ELF-1 (cell line): ENCODE measurements at regions not wholly inside any gene's neighbourhood (a gene's known extent, or its start where the extent isn't known, plus 50 kb on each side); places are given as distances from the start of the nearest gene placed in this dataset.

Source experiments
- DNase-seq: peaks from one replicate; pipeline ENCODE4 v3.0.0-alpha.2; 2016; ENCODE audit warnings: low read depth, low spot score

DNA sequence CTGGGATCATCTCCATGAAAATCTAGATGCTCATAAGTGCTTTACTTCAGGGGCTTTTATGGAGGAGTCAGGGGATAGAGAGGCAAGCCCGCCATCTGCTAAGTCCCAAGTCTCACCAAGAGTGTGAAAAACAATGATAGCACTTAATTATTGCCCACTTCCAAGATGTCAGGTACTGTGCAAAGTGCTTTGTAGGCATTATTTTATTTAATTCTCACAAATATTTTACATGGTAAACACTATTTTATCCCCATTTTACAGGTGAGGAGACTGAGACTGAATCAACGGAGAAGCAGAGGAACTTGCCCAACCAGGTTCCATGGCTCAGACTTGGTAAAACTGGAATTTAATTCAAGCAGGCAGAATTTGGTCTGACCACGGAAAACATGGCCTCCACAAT is 147.5 kb downstream of the ACKR3 start:
- no peak for DNase-seq

DNA sequence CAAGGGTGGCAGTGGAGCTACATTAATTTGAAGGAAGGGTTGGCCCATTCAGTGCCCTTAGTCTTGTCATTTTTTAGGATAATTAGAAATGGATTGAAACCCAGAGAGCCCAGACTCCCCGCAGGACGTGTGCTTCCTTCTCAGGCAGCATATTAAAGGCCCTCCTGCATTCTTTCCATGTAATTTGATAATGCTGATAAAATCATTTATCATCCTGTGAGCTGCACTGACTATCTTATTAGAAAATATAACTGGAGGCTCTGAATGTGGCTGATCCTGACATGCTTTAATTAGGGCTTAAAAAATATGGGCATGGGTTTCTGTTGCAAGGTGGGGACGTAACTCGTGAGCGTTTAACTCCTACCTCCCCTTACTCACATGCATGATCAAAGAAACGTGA is 148.1 kb downstream of the ACKR3 start:
- no peak for DNase-seq

DNA sequence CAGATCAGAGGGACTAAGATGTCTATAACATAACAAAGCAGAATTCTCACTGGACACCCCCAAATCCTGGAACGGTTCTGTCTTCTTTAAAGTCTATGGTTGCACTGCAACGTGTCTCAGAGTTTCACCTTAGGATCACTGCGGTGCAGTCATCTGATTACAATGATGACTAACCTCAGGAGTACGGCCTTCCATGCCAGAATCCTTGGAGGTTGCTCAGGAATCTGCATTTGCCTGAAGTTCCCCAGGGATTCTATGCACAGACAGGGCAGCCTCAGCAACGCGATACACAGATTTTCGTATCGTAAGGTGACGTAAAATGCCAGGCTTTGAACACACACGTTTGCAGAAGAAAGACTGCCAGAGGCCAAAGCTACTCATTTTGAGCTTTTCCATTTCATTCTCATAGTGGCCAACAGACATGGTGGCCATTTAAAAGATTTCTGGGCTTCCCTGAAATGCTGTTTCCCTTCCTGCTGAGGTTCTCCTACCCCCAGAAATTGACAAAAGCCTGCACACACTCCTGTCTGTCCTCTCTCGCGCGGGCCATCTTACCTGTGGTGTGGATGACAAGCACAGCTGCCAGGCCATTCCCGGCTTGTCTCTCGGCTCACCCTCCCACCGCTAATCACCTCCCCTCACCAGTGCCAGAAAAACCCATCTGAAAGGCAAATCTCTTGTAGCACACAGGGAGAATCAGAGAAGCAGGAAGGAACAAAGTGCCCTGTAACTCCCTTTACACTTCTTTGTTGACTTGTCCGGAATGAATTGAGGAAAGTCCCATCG is 148.8 kb downstream of the ACKR3 start:
- DNase-seq = no peak

DNA sequence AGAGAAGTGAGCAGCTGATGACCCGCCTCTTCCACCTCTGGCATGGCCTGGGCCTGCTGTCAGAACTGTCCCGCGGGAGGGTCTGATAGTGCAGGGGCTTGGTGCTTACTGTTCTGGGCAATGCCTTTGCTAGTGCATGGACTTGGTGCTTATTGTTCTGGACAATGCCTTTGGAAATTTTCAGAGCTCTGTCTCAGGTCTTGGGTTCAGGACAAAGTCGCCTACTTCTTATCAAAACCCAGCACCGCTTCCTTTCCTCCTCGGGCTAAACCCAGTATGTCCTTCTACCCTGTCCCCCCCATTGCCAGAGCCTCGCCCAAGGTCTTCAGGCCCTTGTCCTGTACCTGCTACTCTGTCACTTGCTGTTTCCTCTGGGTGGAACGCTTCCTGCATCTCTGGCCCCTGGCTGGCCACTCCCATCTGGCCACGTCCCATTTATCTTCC is 149.6 kb downstream of the ACKR3 start:
- DNase-seq = no peak

DNA sequence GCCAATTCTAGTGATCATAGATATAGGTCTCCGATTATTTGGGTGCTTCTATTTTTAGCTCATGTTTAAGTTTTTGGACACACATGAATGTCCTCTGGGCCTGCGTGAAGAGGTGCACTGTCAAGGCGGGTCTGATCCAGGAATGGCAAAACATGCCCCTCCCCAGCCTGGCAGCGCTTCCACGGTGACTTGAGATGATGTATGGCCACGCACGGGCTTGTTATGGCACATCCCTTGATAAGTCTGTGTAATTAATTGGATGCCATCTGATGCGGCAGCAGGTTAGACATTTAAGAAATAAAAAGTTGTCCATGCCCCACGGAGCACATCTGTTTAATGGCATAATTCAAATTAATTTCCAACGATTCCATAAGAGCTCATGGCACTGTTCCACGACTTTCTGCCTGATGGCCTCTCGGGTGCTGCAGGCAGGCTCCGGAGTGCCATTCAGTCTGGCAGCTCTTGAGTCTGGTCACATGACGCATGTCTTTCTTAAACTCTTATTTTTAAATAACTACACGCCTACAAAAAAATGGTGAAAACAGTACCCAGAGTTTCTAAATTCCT is 151.4 kb downstream of the ACKR3 start:
- DNase-seq = no peak

DNA sequence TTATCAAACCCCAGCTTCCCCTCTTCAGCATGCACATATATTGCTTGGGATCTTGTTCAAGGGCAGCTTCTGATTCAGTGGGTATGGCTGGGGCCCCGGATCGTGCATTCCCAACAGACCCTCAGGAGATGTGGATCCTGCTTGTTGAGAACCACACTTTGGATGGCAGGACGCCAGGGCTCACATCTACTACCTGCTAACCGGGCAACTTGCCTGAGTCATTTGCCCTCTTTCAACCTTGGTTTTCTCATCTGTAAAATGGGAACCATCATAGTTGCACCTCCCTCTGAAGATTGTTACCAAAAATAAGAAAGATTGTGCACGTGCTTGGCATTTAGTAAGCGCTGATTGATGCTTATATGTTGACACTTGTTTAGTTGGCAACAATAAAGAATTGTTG is 154.6 kb downstream of the ACKR3 start:
- DNase-seq = no peak

DNA sequence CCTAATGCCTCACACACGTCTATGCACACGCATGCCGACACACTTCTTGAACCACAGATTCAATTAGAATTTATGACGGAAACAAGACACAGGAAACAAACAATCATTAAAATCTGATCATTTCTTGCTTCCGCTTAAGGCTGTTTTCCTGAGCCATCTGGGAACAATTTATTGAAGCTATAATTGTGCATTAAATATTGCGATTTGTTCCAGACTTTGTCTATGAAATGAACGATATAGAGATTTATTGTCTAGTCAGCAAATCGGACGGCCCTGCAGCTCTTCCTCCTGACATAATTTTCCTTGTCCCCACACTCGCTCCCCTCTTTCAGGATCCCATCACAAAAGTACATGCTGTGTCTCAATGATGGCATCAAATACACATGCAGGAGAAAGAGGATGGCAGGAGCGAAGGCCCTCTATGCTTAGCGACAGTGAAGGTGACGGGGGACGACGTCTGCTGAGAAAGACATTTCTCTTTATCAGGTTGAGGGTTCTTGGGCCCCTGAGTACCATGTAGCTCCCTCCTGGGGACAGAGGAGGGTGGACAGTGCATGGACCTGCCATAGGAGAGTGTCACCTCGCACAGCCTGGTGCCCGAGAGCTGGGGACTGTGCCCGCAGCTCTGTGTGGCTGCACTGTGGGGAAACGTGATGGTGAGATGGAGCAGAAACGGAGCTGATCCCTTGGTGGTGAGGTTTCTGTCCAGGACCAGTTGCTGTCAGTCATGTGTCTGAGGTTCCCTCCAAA is 157.3 kb downstream of the ACKR3 start:
- no peak for DNase-seq

DNA sequence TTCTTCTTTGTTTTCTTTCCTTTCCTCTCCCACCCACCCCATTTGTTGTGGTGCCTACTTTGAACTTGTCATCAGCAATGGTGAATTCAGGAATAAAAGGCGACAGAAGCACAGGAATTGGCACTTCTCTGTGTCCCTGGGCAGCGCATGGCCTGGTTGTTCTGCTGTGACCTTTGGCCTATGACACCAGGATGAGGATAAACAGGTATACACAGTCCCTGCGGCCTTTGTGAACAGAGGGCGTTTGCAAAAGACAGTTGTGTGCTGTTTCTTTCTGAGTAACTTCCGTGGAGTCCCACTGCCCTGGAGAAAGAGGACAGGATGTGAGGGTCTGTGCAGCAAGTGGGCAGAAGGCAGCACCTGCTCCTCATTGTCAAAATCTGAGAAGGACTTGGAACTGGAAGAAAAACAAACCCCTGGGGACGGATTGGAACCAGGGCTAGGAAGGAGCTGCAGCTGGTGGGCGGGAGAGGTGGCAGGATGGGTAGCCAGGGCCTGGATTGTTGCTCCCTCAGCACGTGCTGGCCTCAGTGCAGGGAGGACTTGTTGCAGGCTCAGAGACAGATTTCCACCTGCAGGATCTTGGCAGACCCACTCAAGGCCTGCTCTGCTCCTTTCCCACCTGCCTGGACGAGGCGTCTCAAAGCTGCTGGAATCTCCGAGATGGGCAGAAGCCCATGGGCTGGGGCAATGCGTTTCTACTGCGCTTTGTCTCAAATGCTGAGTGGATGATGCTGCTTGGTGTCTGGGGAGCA is 159.5 kb downstream of the ACKR3 start:
- DNase-seq = peak; percentile 31

DNA sequence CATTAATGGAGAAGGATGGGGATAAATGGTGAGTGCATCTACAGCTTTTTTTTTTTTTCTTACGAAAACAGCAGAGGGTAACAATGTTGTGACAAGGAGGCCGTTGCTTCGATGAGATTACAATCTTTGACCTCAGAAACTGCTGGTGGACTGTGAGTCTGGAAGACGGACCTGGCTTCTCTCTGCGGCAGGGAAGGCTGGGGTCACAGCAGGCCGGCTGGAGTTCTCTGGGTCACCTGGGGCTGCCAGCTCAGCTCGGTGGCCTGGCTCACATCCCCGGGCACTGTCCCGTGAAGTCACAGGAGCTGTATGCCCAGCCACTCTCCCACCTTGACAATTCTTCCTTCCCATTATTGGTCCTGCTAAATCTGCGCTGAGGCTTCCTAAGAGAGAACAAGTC is 160.8 kb downstream of the ACKR3 start:
- DNase-seq = peak; percentile 49

DNA sequence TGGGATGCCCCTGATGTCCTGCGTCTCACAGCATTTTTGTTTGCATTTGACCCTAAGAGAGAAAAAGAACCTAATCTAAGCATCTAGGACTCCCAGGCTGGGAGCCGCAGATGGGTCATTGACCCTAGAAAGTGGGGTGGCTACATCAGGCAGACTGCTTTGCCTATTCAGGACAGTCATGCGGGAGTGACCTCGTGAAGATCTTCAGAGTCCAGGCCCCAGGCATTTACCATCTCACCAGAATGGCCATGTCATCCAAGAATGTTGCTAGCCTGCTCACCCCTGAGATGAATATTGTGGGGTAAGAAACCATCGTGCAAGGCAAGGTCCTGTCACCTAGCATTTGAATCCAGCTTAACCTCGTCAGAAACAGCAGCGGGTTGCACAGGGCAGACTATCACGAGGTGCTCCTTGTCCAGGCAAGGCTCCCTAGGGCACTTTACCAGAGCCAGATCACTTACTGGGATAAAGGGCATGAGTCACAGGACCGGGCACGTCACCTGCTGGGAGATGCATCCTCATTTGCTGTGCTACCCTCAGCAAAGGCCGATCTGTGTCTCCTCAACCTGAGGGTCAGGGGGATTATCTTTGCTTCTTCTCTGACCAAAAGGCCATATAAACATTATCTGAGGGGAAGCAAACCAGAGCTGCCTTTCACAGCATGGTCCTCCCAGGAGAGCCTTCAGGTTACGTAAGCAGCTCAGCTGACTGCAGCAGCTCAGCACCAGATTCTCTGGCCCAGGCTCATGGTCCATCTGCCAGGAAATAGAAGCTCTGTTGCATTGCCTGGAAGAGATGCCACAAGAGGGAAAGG is 162.3 kb downstream of the ACKR3 start:
- DNase-seq = peak; percentile 75

DNA sequence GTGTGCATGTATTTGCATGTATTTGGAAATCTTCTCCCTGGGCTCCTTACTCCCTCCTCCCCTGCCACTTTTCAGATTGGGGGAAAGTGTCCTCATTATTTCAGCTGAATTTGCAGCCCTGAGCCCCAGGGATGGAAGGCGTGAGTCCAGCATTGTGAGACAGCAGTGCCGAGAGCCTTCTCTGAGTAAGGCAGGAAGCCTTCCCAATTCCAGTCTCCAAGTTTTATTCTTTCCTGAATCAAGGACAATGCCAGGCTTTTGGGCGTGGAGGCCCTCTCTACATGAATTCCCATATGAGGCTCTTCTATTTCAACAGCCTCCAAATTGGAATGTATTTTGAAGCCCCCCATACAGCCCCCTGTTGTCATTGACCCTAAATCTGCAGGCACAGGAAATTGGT is 163.5 kb downstream of the ACKR3 start:
- no peak for DNase-seq

DNA sequence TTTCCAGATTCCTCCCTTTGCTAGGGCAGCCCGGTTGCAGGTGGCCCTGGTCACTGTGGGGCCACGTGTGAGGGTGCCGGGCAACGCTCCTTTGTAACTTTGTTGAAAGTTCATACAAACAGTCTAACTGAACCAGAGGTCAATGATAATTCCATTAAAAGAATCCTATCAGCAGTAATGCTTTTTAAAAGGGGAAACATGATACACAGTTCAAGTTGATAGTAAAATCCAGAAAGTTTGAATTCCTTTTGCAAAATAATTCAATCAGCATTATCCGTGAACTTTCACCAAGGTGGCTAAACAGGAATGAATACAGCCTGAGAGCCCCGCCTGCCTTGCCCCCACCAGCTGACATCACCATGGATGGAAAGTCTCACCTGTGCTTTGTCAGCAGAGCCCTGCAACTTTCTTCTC is 166.2 kb downstream of the ACKR3 start:
- DNase-seq = no peak

DNA sequence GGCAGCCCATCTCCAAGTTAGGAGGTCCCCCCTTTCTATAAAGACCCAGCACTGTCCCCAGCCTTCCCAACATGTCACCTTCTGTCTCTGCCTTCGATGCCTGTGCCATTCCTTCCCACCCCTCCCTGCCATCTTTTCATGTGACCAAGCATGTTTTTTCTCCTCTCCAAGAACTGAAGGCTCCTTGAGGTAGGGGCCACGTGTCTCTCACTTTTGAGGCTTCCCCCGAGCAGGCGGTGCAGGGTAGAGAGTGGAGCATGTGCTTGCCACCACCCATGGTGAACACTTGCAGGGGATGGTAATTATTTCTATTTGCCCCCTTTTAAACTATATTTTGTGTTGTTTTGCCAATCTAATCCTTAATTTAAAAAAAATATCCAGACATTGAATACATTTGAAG is 168.4 kb downstream of the ACKR3 start:
- no peak for DNase-seq

DNA sequence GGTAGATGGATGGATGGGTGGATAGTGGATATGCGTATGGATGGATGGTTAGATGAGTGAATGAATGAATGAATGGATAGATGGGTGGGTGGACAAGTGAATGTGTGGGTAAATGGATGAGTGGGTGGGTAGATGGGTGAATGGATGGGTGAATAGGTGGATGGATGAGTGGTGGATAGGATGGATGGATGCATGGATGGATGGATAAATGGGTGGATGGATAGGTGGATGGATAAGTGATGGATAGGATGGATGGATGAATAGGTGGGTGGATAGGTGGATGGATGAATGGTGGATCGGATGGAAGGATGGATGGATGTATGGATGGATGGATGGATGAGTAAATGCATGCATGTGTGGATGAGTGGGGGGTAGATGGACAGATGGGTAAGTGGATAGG is 169.3 kb downstream of the ACKR3 start:
- no peak for DNase-seq

DNA sequence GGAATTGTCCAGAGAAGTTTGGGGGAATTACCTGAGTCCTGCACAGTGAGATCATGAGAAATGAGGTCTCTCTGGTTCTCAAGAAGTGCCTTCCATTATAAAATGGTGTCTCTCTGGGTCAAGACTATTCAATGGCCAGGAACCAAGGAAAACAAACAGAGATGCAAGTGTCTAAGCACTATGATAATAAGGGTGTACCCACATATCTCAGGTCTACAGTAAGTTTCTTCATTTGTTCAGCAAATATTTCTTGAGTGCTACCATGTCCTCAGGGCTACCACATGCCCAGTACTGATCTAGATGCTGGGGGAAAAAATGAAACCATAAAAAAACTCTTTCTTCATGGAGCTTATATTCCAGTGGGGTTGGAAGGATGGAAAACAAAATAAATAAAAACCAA is 170.0 kb downstream of the ACKR3 start:
- DNase-seq = no peak

DNA sequence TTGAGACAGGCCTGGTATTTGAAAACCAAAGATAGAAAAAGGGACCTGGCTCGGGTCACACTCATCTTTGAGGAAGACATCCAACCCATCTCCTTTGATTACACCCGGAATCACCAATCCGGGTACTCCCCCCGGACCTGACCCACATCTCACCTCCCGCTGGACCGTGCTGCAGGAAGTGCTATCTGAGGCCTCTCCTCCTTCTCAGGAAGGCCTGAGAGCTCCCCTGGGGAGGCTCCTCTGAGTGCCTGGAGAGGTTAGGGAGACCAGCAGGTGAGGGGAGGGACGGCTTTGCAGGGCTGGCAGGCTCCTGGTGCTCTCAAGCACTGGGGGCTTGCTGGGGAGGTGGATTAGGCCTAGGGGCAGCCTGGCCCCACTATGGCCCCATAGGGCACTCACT is 170.9 kb downstream of the ACKR3 start:
- no peak for DNase-seq

DNA sequence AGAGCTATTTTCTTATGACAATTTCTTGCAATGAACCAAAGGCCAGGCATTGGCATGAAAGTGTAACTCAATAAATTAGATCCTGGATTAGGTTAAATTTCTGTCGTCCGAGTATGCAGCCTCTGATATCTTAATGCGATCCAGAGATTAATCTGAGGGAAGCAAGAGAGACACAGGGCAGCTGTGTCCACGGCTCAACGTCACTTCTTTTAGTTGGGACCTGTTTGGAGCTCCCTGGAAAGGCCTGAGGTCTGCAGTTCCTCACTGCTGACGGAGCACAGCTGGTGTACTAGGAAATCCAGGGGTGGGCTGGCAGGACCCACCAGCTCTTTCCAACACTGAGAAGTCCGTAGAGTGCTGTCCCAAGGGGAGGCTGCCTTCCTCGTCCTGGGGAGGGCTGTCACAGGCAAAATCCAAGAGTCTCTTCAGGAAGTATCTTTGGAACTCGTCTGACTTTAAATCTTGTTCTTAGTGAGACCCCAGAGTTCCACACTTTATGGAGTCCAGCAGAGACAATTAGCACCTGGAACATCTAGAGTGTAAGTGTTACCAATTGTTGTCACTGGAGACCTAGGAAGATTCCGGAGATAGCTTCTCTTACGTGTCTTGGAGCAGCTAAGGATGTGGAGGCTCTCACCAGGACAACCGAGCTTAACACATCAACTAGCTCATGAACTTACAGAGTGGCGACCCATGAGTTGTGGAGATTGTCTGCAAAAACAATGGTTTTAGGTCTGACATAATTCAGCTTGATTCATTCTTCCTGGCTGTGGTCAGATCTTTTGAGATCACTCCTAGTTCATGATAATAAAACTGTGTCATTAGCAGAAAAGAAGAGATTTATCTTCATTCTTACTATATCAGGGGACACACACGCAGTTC is 173.7 kb downstream of the ACKR3 start:
- no peak for DNase-seq

DNA sequence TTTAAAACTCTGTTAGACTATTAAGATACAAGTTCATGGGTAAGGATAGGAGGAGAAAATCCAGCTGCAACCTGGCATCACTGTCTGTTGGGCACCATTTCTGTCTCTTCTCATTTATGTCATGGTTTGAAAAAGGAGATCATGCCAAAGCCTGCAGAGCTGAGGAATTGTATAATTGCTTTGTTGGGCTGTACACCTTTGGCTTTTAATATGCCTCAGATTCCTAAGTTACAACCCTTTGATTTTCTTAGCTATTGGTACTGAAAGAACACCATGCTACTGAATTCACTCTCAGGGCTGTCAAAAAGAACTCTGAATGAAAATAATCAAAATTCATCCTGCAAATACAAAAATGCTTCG is 174.3 kb downstream of the ACKR3 start:
- no peak for DNase-seq

DNA sequence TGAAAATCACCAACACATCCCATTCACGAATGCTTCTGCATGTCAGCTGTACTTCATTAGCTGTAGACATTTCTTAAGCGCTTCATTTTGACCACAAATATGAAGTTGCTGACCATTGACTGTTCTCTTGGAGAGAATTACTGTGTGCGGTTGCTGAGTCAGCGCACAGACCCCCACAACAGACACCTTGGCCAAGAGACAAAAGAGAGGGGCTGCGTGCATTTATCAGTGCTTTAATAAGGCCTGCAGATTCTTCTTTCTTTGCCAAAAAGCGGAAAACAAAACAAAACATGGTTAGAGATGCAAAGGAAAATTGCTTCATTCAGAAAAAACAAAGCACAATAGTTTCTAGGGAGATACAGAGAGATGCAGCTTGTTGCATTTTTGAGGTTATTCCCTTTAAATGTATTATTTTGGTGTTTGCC is 174.7 kb downstream of the ACKR3 start:
- DNase-seq = no peak

DNA sequence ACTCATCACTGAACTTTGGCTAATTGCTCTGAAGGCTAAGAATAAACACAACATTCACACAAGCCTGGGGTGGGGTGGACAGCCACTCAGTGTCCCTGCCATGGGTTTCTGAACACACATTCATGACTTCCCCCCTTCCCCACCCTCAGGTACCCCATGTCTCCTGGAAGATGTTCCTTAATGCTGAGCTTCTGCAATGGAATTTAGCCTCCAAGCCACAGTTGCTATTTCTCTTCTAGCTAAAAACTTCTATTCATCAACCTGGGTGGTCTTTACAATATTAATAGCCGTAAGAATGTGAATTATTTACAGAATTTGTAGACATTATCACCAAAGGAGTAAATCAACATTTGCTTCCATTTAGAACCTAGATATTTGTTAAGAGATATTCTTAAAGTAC is 175.1 kb downstream of the ACKR3 start:
- no peak for DNase-seq
